ENCODE measurements at regions not wholly inside any gene's neighbourhood (a gene's known extent, or its start where the extent isn't known, plus 50 kb on each side); places are given as distances from the start of the nearest gene placed in this dataset.

GRCh38 chr15:95690631-95691340 is 639.7 kb upstream of the NR2F2 start:
- TF ChIP-seq, protein P1, sequence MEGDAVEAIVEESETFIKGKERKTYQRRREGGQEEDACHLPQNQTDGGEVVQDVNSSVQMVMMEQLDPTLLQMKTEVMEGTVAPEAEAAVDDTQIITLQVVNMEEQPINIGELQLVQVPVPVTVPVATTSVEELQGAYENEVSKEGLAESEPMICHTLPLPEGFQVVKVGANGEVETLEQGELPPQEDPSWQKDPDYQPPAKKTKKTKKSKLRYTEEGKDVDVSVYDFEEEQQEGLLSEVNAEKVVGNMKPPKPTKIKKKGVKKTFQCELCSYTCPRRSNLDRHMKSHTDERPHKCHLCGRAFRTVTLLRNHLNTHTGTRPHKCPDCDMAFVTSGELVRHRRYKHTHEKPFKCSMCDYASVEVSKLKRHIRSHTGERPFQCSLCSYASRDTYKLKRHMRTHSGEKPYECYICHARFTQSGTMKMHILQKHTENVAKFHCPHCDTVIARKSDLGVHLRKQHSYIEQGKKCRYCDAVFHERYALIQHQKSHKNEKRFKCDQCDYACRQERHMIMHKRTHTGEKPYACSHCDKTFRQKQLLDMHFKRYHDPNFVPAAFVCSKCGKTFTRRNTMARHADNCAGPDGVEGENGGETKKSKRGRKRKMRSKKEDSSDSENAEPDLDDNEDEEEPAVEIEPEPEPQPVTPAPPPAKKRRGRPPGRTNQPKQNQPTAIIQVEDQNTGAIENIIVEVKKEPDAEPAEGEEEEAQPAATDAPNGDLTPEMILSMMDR (IDR thresholded peaks at IDR 0.05): no peak
- TF ChIP-seq POLR2A (IDR thresholded peaks at IDR 0.05): no peak

Data from body of pancreas (tissue), 4 donors.